ENCODE measurements at regions not wholly inside any gene's neighbourhood (a gene's known extent, or its start where the extent isn't known, plus 50 kb on each side); places are given as distances from the start of the nearest gene placed in this dataset.
A peak's percentile ranks its signal among the peaks of the same experiment; 100 is the strongest.

DNA sequence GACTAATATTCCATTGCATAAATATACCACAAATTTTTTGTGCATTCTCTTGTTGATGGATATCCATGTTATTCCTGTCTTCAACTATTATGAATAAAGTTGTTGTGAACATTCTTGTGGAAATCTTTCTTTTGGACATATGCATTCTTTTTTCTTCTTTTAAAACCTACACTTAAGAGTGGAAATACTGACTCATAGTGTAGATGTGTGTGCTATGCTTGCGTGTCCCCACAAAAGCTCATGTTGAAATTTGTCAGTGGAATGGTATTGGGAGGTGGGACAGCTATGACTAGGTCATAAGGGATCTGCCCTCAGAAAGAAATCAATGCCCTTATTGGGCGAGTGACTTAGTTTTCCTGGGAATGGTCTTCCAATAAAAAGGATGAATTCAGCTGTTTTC lies 203.6 kb upstream of the PRSS58 start:
- TF ChIP-seq, protein P1, sequence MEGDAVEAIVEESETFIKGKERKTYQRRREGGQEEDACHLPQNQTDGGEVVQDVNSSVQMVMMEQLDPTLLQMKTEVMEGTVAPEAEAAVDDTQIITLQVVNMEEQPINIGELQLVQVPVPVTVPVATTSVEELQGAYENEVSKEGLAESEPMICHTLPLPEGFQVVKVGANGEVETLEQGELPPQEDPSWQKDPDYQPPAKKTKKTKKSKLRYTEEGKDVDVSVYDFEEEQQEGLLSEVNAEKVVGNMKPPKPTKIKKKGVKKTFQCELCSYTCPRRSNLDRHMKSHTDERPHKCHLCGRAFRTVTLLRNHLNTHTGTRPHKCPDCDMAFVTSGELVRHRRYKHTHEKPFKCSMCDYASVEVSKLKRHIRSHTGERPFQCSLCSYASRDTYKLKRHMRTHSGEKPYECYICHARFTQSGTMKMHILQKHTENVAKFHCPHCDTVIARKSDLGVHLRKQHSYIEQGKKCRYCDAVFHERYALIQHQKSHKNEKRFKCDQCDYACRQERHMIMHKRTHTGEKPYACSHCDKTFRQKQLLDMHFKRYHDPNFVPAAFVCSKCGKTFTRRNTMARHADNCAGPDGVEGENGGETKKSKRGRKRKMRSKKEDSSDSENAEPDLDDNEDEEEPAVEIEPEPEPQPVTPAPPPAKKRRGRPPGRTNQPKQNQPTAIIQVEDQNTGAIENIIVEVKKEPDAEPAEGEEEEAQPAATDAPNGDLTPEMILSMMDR (IDR thresholded peaks at IDR 0.05; ENCODE audit: unreplicated experiment) = no peak
- peaks cover 5% of the 10 kb centered on the region for H3K4me1 Mint-ChIP-seq (ENCODE audit: unreplicated experiment)
- DNase-seq (ENCODE audit: low spot score) = no peak
- H3K4me3 Mint-ChIP-seq (ENCODE audit: unreplicated experiment) = no peak overlapping the region
- no peaks in the 10 kb centered on the region for H3K36me3 Mint-ChIP-seq (ENCODE audit: low read depth, unreplicated experiment)
- no peak overlapping the region for H3K27ac Mint-ChIP-seq (ENCODE audit: unreplicated experiment)
- no peaks in the 10 kb centered on the region for H3K9me3 Mint-ChIP-seq (ENCODE audit: unreplicated experiment)
- peaks cover 2% of the 10 kb centered on the region for H3K27me3 Mint-ChIP-seq (ENCODE audit: unreplicated experiment)

DNA sequence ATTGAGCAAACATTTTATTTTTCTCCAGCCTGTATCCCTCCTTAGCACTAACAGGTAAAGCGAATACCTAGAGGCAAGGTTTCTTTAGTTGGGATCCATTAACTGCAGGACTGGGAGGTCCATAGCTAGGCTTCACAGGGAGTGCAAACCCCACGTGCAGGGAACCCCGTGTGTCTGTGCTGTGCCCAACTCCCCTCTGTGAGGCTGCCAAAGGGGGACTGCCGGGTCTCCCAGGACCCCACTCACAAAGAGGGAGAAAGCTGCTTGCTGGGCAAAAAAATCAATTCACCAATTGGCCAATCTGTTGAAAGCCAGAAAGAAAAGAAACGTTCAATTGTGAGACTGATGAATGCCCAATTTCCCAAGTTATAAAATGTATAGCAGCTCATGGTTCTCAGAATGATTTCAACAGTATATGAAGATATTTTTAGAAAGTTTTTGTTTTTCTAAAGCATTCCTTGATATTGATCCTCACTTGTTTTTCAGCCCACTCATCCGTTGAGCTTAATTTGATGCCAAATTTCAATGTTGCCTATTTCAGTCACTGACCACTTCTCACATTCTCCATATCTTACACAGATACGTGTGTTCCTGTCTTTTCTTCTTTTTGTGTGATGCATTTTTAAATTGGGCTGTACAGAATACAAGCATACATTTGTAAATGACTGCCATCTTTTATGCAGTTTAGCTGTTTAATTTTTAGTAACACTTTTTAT lies 202.7 kb upstream of the PRSS58 start:
- TF ChIP-seq, protein P1 (IDR thresholded peaks at IDR 0.05; ENCODE audit: unreplicated experiment) = no peak
- DNase-seq (ENCODE audit: low spot score) = no peak
- Mint-ChIP-seq H3K4me3 (ENCODE audit: unreplicated experiment) (no peak overlapping the region), H3K27ac (ENCODE audit: unreplicated experiment) (no peak overlapping the region), H3K36me3 (ENCODE audit: low read depth, unreplicated experiment) (no peaks in the 10 kb centered on the region), H3K27me3 (ENCODE audit: unreplicated experiment) (peaks cover 2% of the 10 kb centered on the region), H3K9me3 (ENCODE audit: unreplicated experiment) (no peaks in the 10 kb centered on the region), H3K4me1 (ENCODE audit: unreplicated experiment) (peaks cover 5% of the 10 kb centered on the region)

DNA sequence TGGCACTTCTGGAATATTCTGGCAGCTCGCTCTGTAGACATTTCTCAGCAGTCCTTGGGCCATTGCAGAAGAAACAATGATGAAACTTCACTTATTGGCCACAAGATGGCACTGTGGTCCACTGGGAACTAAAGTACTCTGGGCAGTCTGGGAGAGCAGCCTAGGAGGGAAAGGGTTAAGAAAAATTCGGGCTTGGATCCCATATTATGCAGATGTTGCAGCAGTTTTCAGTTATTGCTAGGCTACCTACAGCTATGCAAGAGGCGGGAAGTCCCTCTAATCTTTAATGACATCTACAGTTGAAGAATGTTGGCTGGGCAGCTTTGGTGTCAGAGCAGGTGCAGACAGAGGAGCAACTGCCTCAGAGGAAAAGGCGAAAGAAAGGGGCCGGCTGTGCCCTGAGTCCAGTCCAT lies 201.7 kb upstream of the PRSS58 start:
- TF ChIP-seq, protein P1 (IDR thresholded peaks at IDR 0.05; ENCODE audit: unreplicated experiment) = peak; percentile 84
- Mint-ChIP-seq H3K27ac (ENCODE audit: unreplicated experiment) (no peak overlapping the region), H3K9me3 (ENCODE audit: unreplicated experiment) (no peaks in the 10 kb centered on the region), H3K27me3 (ENCODE audit: unreplicated experiment) (no peaks in the 10 kb centered on the region), H3K36me3 (ENCODE audit: low read depth, unreplicated experiment) (no peaks in the 10 kb centered on the region), H3K4me1 (ENCODE audit: unreplicated experiment) (peaks cover 4% of the 10 kb centered on the region), H3K4me3 (ENCODE audit: unreplicated experiment) (no peak overlapping the region)
- no peak for DNase-seq (ENCODE audit: low spot score)

DNA sequence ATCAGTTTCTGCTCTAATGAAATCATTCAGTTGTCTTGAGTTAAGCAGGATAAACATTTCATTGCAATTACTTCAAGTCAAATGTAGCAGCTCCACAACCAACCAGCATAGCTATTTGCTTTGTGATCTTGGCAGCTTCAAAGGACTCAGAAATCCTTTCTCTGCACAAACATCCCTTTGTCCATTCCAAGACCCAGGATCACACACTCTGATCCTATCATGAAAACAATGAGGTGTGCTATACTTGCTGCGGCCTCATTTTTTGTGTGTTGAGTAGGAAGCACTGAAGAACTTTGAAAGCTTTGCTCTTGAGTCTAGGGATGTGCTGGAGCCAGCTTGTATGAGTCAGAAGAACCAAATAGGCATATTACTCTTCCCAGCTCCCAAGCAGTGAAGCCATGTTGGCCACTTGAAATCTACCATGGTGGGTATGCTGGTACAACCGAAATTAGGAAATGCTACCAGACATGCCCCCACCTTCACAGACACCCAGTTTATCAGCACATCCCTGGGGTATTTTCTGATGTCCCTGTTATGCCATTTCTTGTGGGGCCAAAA lies 199.4 kb upstream of the PRSS58 start:
- TF ChIP-seq, protein P1 (IDR thresholded peaks at IDR 0.05; ENCODE audit: unreplicated experiment) = no peak
- Mint-ChIP-seq H3K4me3 (ENCODE audit: unreplicated experiment) (no peak overlapping the region), H3K27me3 (ENCODE audit: unreplicated experiment) (no peaks in the 10 kb centered on the region), H3K36me3 (ENCODE audit: low read depth, unreplicated experiment) (no peaks in the 10 kb centered on the region), H3K27ac (ENCODE audit: unreplicated experiment) (no peak overlapping the region), H3K4me1 (ENCODE audit: unreplicated experiment) (peaks cover 6% of the 10 kb centered on the region), H3K9me3 (ENCODE audit: unreplicated experiment) (no peaks in the 10 kb centered on the region)
- DNase-seq (ENCODE audit: low spot score) = no peak

DNA sequence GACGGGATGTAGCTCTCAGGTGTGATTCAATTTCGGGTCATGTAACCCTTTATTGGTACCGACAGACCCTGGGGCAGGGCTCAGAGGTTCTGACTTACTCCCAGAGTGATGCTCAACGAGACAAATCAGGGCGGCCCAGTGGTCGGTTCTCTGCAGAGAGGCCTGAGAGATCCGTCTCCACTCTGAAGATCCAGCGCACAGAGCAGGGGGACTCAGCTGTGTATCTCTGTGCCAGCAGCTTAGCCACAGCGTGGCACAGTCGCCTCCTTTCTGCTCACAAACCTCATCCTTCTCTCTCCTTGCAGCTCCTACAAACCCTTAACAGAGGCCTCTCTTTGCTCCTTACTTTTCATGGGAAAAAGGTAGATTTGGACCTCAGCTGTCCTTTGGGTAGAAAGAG lies 197.5 kb upstream of the PRSS58 start:
- Mint-ChIP-seq H3K4me3 (ENCODE audit: unreplicated experiment) (no peak overlapping the region), H3K4me1 (ENCODE audit: unreplicated experiment) (peaks cover 10% of the 10 kb centered on the region), H3K36me3 (ENCODE audit: low read depth, unreplicated experiment) (no peaks in the 10 kb centered on the region), H3K27ac (ENCODE audit: unreplicated experiment) (no peak overlapping the region), H3K27me3 (ENCODE audit: unreplicated experiment) (no peaks in the 10 kb centered on the region), H3K9me3 (ENCODE audit: unreplicated experiment) (no peaks in the 10 kb centered on the region)
- DNase-seq (ENCODE audit: low spot score) = no peak
- TF ChIP-seq, protein P1 (IDR thresholded peaks at IDR 0.05; ENCODE audit: unreplicated experiment) = no peak

All from endothelial cell (in vitro differentiated cells).